Activated gamma-delta T cell treated with anti-CD3 and anti-CD28 coated beads, Interleukin-2, amount 50 U/mL, for 16 hours (primary cell): ENCODE measurements at regions not wholly inside any gene's neighbourhood (a gene's known extent, or its start where the extent isn't known, plus 50 kb on each side); places are given as distances from the start of the nearest gene placed in this dataset.

ENCODE experiments used
- DNase-seq: peaks from one replicate; pipeline ENCODE4 v3.0.0-alpha.2; 2020; ENCODE audit warnings: low read depth

GRCh38 chr2:122174061-122174460 lies 418.6 kb downstream of the TSN start:
- no peak for DNase-seq

GRCh38 chr2:122179492-122180165 lies 424.2 kb downstream of the TSN start:
- no peak for DNase-seq

DNA sequence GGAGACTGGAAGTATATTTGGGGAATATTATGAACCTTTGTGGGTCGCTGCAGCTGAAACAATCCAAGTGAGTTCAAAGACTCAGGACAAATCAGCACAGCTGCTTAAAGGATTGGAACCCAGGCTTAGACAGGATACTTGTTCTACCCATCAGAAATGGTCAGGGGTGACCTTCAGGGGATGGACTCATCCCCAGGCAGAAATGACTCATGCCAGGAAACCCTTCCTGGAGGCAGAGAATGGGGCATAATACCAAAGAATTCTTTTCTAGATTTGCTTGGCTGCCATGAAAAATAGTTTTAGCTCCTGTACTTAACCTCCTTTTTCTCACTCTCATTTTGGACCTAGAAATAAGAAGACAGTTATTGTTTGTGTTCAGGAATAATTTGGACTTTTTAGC lies 425.5 kb downstream of the TSN start:
- no peak for DNase-seq

DNA sequence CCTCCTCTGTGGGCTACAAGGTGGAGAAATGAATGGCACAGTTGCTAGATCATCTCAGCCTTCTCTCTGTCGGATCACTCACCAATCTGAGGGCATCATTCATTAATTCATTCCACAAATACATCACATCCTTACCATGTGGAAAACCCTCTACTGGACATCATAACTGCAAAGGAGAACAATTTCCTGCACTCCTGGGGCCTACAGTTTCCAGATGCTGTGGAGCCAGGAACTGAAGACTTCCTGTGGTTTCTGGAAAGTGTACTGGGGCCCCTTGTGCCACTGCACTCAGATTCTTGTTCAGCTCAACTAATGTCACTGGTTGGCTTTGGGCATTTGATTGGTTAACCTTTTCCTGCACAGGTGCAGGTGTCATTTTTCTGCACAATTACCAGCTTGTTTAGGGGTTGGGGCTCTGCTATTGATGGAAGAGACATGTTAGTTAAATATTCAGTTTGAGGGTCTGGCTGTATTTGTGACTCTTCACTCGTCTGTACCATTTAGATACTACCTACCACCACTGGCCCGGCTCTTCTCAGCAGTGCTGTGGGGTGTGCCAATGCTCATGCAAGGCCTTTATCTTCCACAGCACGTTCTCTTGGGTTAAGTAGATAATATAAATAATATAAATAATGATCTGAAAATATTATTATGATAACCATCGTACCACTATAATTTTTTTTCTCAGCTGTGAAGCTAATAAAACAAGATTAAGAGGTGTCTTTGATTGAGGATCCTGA lies 427.3 kb downstream of the TSN start:
- no peak for DNase-seq

DNA sequence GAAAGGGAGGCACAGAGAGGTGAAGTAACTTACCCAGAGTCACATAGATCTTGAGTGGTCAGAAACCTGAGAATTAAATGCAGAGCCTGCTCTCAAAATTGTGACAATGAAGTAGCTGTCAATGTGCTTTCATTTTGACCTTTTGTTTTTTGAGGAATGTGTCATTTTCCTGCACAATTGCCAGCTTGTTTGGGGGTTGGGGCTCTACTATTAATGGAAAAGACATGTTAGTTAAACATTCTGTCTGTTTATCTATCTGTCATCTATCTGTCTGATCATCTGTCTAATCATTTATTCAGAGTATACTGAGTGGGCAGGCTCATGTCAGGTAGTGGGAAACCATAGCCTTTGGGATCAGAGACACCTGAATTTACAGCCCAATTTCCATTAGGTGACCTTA lies 428.4 kb downstream of the TSN start:
- DNase-seq, result no peak

- no peak for DNase-seq
Measured at GRCh38 chr2:122186761-122187222, 431.3 kb downstream of the TSN start.

- no peak for DNase-seq
Measured at GRCh38 chr2:122191331-122191730, 435.9 kb downstream of the TSN start.

DNA sequence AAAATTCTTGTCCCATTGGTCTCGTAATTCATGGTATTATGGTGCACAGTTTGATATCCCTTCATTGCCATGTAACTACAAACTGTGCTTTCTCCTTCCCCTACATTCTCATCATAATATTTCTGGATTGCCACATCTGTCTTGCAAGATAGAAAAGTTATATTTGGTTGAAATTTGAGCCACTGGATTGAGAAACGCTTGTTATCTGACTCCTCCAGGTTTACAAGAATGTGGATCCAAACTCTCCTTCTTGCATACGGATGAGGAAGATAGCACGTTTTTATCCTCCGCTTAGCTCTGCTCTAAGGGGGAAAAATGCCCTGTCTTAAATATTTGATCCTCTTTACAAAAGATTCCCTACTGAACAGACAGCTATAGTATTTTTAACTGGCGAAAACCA lies 438.2 kb downstream of the TSN start:
- no peak for DNase-seq

DNA sequence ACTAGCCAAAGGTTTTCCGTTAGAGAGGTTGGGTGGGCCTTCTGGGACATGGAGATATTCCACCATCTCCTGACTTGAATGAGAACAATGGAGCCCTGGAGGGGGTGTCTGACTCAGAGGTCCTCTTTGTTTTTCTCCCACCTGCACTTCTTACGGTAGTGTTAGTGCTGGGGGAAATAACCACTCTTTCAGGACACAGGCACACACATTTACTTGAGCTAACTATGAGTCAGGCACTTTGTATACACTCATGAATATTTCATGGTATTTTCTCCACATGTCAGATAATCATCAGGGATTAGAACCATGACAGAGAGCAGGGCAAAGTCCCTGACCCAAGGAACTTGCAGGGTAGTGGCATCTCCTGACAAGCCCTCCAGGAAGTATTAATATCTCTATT lies 439.1 kb downstream of the TSN start:
- DNase-seq, result no peak

GRCh38 chr2:122203523-122203922 lies 448.1 kb downstream of the TSN start:
- DNase-seq, result no peak

GRCh38 chr2:122205641-122206040 lies 450.2 kb downstream of the TSN start:
- no peak for DNase-seq

GRCh38 chr2:122206101-122206500 lies 450.6 kb downstream of the TSN start:
- DNase-seq, result no peak

GRCh38 chr2:122209377-122209776 lies 453.9 kb downstream of the TSN start:
- no peak for DNase-seq

GRCh38 chr2:122210065-122210464 lies 454.6 kb downstream of the TSN start:
- DNase-seq, result no peak

- no peak for DNase-seq
Measured at GRCh38 chr2:122210898-122211856, 455.7 kb downstream of the TSN start.

- DNase-seq, result no peak
Measured at GRCh38 chr2:122213312-122213711, 457.9 kb downstream of the TSN start.

GRCh38 chr2:122216071-122216470 lies 460.6 kb downstream of the TSN start:
- no peak for DNase-seq

DNA sequence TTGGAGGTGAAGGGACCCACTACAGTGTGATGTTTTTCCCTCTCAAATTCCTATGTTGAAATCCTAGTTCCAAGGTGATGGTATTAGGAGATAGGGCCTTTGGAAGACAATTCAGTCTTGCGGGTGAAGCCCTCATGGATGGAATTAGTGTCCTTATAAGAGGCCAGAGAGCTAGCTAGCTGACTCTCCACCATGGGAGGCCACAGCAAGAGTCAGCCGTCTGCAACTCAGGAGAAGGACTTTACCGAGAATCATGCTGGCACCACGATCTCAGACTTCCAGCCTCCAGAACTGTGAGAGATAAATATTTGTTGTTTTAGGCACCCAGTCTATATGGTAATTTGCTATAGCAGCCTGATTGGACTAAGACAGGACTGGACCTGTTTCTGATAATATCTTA lies 461.4 kb downstream of the TSN start:
- DNase-seq, result no peak

DNA sequence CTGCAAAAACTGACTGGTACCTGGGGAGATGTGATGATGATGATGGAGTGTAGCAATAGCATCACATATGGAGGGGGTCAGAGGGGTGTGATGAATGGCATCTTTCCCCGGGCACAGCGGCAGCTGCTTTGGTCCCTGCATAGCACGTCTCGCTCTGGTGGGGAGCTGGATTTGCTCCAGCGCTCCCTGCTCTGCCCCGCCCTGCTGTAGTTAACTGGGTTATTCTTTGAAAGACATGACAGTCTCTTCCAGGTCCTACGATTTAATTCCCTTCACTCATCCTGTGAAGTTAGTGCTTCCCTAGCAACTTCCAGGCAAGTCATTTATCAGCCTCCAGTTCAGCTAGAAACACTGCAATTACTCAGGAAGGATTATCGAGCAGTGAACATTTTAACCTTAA lies 463.1 kb downstream of the TSN start:
- no peak for DNase-seq

DNA sequence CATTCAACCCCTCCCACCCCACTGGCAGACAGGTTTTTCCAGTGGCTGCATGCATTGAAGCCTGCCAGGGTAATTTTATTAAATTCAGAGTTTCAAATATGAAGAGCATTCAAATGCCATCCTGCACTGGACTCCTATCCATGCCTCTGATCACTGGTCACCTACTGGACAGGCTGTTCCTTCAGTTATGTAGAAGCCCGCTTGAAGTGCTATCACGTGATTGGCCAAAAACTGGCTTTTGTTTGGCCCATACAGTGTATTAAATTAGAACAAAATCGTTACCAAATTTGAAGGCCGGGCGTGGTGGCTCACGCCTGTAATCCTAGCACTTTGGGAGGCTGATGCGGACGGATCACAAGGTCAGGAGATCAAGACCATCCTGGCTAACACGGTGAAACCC lies 464.1 kb downstream of the TSN start:
- DNase-seq, result no peak

- DNase-seq, result no peak
Measured at GRCh38 chr2:122221665-122222064, 466.2 kb downstream of the TSN start.

DNA sequence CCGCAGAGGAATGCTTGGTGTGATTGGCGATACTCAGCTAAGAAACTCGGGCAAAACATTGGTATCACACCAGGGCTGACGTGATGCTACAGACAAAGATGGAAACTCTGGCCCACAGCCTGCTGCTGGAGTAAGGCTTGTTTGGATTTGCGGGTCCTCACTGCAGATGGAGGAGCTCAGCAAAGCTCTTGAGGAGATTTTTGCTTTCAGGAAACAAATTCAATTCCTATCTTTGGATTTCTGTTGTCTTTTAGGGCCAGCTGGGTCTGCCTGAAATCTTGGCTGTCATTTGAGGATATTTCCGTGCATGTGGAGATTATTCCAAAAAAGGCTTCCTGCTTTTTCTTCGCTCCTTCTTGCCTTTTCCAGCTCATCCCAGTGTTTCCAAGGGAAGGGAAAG lies 475.8 kb downstream of the TSN start:
- no peak for DNase-seq

- DNase-seq, result no peak
Measured at GRCh38 chr2:122233372-122233771, 477.9 kb downstream of the TSN start.
